ENCODE measurements at regions not wholly inside any gene's neighbourhood (a gene's known extent, or its start where the extent isn't known, plus 50 kb on each side); places are given as distances from the start of the nearest gene placed in this dataset.

DNA sequence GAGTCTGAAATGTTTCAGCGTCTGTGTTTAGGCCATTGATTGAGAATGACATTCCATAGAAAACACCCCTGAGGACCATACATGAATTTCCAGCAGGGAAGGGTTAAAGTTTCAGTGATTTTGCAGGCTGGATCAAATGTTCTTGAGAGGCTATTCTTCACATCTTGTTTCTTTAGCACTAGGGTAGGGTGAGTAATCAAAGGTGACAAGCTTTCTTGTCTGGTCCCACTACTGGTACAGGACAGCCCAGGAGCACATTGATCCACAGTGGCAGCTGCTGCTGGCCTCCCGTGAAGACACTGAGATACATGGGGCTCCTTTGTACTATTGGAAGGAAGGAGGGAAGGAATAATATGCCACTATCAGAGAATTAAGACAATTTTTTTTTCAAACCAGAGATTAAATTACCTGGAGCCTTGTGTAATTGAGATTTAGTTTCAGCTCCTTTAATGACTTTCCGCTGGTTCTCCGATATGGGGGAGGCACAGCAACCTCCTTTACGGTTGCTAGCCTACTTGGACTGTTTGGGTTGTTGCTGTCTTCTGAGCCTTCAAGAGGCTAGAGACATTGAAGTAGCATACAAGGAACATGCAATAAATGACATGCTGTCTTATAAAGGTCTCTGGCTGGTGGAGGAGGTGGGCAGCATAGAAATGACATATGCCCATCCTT is 368.9 kb downstream of the SOX11 start:
- no peak for TF ChIP-seq ZFX (IDR thresholded peaks at IDR 0.05)
- TF ChIP-seq, protein P1, sequence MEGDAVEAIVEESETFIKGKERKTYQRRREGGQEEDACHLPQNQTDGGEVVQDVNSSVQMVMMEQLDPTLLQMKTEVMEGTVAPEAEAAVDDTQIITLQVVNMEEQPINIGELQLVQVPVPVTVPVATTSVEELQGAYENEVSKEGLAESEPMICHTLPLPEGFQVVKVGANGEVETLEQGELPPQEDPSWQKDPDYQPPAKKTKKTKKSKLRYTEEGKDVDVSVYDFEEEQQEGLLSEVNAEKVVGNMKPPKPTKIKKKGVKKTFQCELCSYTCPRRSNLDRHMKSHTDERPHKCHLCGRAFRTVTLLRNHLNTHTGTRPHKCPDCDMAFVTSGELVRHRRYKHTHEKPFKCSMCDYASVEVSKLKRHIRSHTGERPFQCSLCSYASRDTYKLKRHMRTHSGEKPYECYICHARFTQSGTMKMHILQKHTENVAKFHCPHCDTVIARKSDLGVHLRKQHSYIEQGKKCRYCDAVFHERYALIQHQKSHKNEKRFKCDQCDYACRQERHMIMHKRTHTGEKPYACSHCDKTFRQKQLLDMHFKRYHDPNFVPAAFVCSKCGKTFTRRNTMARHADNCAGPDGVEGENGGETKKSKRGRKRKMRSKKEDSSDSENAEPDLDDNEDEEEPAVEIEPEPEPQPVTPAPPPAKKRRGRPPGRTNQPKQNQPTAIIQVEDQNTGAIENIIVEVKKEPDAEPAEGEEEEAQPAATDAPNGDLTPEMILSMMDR (conservative IDR thresholded peaks at IDR 0.05), result no peak
